Kasumi-1 (cell line): ENCODE measurements at regions not wholly inside any gene's neighbourhood (a gene's known extent, or its start where the extent isn't known, plus 50 kb on each side); places are given as distances from the start of the nearest gene placed in this dataset.

Source experiments
- DNase-seq, 2 experiments: peaks; one replicate each; lab custom pipeline; 2025; lab: John Stamatoyannopoulos, UW

GRCh38 chr12:39240587-39240986 is 202.3 kb downstream of the KIF21A start:
- DNase-seq, result no peak

- no peak for DNase-seq
Measured at GRCh38 chr12:39239490-39240486, 203.1 kb downstream of the KIF21A start.

DNA sequence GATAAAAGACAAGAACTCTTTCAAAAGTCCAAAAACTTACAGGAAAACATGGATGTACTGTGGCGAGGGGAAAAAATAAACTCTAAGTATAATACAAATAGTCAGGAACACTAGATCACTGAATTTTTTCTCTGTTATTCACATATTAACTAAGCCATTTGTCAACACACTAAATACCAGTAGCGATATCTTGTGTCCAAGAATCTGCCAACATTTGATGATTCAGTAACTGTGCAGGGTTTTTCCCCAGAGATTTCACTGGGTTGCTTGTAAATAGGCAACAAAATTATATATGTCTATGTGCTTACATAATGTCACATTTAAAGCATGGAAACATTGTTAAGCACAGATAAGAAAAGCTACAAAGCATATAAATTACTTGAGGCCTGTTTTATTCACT is 205.9 kb downstream of the KIF21A start:
- DNase-seq, result no peak

- peak in 1 of 2 experiments; percentile 4 for DNase-seq
Measured at GRCh38 chr12:39235990-39236767, 206.7 kb downstream of the KIF21A start.

DNA sequence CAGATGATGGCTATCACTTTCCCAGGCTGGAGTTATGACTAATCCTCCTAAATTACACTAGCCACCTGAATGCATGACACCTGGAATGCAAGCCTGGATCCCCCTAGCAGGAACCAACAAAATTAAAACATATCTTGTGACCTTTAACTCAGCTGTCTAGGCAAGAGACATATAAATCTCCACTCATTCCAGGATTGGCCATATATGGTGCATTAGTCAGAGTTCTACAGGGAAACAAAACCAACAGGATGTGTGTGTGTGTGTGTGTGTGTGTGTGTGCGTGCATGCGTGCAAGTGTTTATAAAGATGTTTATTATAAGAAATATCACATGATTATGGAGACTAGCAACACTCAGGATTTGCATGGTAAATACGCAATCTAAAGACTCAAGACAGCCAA is 212.8 kb downstream of the KIF21A start:
- DNase-seq, result no peak

DNA sequence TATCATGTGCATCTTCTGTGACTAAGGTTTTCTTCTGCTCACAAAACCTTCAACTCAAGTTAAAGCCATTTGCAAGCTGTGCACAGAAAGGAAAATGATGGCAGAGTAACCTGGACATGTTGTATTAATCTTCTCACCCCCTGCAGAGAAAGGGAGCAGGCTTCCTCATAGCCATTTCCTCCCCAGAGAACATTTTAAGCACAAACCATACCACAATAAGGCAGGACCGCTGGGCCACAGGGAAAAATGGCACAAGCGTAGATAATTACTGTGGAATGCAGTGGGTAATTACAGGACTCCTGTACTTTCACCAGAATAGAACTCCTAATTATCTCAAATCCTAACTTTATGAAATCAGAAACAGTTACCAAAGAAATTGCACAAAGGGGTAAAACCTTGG is 215.7 kb downstream of the KIF21A start:
- DNase-seq, result no peak

- DNase-seq, result no peak
Measured at GRCh38 chr12:39224971-39225370, 217.9 kb downstream of the KIF21A start.

- no peak for DNase-seq
Measured at GRCh38 chr12:39205969-39206368, 237.0 kb downstream of the KIF21A start.

DNA sequence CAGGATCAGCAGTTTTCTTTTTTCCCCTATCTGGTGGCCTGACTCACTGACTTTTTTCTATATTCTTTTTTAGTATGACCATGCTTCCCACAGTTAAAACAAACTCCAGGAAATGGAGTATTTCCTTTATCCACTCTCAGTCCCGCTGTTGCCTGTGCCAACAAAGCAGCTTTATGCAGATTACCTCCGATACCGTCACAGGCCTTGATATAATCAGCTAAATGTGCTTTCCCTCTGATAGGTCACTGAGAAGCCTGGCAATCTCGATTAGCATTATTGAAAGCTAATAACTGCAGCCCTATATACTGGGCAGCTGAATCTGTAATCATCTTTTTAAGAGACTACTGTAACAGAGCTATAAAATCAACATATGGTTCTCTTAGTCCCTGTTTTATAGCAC is 243.6 kb downstream of the KIF21A start:
- DNase-seq, result no peak

- no peak for DNase-seq
Measured at GRCh38 chr12:39188689-39189088, 254.2 kb downstream of the KIF21A start.

DNA sequence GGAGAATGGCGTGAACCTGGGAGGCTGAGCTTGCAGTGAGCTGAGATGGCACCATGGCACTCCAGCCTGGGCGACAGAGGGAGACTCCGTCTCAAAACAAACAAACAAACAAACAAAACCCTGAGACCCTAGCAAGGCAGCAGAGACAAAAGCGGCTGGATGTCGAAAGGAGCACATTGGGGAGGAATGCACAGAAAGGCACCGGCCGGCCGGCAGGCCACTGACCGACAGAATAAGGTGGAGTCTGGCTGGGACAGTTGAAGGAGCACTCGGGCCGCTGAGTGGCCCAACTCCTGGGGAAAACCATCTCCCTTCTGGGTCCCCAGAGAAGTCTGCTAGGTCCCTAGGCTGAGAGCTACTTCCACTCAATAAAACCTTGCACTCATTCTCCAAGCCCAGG is 256.2 kb downstream of the KIF21A start:
- no peak for DNase-seq

- no peak for DNase-seq
Measured at GRCh38 chr12:39178837-39179236, 264.1 kb downstream of the KIF21A start.

- no peak for DNase-seq
Measured at GRCh38 chr12:39176356-39176755, 266.6 kb downstream of the KIF21A start.

DNA sequence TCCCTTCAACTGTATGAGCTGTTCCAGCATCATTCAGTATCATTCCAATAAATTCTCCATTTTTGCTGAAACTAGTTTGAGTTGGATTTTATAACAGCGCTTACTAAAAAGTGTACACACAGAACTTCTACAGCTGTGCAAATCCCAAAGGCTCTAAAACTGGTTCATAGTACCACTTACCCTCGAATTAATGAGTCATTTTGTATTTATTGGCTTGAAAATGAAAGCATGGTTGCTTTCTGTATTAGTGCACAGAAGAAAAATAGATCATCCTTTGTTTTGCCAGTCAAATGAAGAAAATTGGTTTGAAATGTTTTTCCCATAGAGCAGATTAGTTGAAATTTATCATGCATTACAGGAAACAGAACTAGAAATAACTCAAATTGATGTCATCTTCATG is 268.3 kb upstream of the CPNE8 start:
- DNase-seq, result no peak

GRCh38 chr12:39165338-39165737 is 259.9 kb upstream of the CPNE8 start:
- DNase-seq, result no peak

DNA sequence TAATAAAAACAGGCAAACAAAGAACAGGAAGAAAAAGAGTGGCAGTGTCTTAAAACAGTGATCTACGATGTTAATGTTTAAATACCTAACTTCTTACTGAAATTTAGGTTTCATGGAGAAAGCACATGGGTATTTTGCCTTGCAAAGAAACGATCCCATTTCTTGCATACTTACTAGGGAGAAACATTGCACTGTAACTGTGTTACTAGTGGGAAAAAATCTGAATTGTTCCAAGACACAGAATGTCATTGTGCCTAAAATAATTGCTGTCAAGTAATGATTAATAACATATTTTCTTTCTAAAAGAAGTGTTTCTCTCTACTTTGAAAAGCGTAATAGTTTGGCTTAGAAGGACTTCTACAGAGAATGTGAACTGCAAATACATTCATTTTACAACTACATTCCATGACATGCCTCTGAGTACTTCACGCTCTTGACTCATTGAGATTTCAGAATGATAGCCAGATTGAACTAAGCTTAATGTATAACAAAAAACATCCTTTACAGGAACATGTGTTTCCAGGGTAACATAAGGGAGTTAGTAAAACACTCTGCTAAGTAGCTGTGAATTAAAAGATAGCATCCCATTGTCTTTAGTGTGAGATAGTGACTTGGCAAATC is 256.2 kb upstream of the CPNE8 start:
- no peak for DNase-seq

DNA sequence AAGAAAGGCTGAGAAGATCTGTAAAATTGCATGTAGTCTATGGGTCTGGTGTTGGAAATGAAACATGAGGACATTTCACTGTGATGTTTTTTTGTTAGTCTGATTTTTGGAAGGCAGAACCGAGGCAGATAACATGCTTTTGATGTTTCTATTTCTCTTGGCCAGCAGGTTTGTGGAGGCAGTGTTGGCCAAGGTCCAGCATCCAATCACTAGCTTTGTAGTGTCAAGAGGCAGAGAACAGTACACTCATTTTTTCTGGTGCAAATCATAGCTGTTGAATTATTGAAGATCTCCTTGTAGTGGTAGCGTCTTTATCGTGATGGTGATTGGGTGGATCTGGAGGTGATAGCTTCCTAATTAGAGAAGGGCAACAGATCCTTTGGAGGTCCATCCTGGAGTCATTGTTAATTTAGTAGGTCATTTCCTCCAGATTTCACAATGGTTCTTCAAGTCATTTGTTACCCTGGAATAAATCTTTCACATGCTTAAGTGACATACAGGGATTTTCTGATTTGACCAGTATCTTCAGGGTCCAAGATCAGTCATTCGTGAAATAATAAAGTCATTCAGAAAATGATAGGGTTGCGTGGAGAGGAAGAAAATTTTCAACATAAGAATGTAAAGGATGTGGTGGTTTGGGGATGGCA is 252.4 kb upstream of the CPNE8 start:
- DNase-seq, result no peak

GRCh38 chr12:39145175-39145999 is 240.0 kb upstream of the CPNE8 start:
- DNase-seq, result no peak

- no peak for DNase-seq
Measured at GRCh38 chr12:39144613-39145061, 239.2 kb upstream of the CPNE8 start.

- DNase-seq, result no peak
Measured at GRCh38 chr12:39138268-39138667, 232.9 kb upstream of the CPNE8 start.

DNA sequence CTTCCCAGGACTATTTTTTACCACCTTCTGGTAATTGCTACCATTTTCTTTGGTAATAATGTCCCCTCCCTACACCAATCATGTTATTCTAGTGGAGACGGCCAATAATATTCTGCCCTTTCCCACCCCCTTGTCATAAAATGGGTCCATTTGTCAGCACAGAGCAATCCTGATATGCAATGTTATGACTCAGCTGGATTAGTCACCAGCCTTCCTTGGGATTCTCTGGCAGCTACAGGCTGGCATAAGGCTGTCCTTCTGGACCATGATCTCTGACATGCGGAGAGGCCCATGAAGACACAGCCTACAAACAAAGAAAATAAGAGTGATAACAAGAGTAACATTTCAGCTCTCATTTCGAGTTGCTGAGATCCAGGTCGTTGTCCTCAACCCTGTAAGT is 222.0 kb upstream of the CPNE8 start:
- no peak for DNase-seq
